GM21825 (cell line): ENCODE measurements at regions not wholly inside any gene's neighbourhood (a gene's known extent, or its start where the extent isn't known, plus 50 kb on each side); places are given as distances from the start of the nearest gene placed in this dataset.

Experiments used
- ATAC-seq: cut with Tn5 transposase; IDR thresholded peaks from one replicate; pipeline ENCODE4 v1.9.1; 2021; ENCODE audit warnings: mild to moderate bottlenecking, moderate library complexity; ENCODE audit not compliant: unreplicated experiment

DNA sequence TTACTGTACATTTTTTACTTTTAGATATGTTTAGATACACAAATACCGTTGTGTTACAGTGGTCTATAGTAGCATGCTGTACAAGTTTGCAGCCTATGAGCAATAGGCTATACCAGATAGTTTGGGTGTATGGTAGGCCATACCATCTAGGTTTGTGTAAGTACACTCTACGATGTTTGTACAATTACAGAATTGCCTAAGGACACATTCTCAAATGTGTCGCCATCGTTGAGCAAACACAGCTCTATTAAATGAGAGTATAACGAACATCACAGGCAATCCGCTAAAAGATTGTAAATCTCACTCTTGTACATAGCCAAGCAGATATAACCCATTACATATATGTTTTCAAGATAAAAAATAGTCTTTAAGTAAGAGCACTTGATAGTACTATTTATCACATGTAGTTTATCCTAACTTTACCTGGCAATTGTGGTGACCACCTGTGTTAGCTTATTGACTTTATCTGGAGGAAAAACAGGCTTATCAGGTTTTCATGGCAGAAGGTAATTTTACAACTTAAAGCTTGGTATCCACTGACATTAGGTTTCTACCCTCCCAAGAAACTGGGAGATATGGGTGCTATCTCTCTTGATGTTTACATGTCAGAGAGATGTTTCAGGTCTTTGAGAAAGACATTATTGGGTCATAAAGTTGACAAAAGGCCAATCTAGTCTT lies 898.7 kb downstream of the NSUN3 start:
- no peak for ATAC-seq

DNA sequence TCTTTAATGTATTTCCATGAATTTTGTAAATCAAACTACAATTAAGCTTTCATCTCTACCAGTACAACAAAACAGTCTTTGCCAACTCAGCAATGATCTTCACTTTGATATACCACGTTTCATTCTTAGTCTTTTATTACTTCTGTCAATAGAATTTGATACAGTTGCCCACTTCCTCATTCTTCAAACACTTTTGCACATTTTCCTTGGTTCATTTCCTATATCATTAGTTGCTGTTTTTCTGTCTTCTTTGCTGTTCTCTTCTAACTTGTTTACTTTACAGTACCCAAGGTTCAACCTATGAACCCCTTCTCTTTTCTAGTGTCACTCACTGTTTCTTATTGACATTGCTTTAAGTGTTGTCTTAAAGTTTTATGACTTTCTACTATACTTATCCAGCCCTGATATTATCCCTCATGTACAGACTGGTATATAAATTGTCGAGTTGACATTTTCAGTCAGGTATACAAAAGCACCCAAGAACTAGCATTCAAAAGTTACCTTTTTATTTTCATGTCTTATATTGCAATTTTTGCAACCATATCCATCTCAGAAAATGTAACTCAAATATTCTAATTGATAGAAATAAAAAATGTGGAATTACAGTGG lies 903.1 kb downstream of the NSUN3 start:
- no peak for ATAC-seq

DNA sequence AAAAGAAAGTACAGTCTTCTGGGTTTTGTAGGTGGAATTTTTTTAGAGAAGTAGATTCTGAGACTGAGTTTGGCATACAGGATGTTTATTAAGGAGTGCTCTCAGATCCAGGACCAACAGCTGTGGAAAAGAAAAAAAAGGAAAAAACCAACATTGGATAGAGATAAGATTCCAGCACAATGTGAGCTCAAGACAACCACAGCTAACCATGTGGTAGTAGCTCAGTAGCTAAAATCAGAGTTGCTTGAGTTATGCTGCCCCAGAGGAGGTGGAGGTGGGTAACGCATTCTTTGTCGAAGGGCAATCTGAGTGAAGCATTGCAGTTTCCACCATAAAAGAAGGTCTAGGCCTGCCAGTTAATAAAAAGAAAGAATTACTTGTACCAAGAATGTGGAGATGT lies 904.3 kb downstream of the NSUN3 start:
- no peak for ATAC-seq

DNA sequence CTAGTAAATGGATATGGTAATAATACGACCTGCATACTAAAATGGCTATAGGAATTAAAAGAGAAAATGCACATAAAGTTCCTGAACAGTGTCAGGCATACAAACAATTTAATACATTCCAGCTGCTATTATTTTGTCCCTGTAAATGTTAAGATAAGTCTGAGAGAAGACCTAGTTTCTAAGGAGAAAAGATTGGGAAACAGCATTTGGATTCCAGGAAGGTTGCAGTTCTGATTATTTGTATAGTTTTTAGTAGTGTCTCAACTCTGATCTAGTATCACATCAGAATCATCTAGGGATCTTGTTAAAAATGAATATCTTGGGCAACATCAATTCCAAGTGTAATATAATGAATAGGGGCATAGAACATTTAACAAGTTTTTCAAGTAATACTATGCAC lies 905.7 kb downstream of the NSUN3 start:
- no peak for ATAC-seq

- no peak for ATAC-seq
Observed at GRCh38 chr3:94972066-94972465, 909.2 kb downstream of the NSUN3 start.

DNA sequence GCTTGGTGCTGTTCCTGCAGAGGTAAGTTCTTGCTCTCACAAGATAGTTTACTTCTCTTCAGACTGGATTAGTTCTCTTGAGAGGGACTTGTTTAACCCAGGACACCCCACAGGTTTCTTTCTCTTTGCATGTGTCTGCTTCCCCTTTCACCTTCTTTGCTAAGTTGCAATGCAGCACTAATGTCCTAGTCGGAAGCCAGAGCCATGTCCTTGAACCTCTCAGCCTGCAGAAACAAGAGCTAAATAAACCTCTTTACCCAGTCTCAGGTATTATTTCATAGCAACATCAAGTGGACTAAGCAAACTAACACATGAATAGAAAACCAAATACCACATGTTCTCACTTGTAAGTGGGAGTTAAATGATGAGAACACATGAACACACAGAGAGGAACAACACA lies 915.2 kb downstream of the NSUN3 start:
- ATAC-seq: no peak

- no peak for ATAC-seq
Observed at GRCh38 chr3:94985778-94986177, 922.9 kb downstream of the NSUN3 start.

- ATAC-seq: no peak
Observed at GRCh38 chr3:94990952-94991705, 928.3 kb downstream of the NSUN3 start.

GRCh38 chr3:94996743-94997142 lies 933.9 kb downstream of the NSUN3 start:
- no peak for ATAC-seq

DNA sequence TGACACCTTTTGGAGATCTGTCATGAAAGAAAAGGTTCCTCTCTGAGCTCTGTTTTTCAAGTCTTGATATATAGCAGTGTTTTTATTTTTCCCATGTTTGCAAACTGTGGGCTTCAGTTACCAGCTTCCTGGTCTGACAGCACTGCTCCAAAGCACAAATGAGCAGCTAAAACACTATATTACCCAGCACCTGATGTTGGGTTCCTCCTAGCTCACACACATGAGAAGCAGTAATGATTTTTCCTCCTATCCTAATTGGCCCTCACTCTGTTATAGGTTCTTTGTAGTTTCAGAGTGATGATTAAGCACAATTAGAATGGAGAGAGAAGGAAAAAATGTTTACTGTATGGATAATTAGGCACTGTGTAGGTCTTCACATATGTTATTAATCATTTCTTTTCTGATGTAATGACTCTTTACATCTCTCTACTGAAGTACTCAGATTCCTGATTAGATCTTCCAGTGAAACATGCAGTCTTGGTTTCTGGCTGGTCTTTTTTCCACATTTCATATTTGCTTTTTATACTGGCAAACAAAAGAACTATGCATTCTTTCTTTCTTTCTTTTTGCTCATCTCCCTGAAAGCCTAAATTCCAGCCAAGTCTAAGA lies 939.7 kb downstream of the NSUN3 start:
- ATAC-seq: no peak

GRCh38 chr3:95028688-95029087 lies 965.8 kb downstream of the NSUN3 start:
- ATAC-seq: no peak

DNA sequence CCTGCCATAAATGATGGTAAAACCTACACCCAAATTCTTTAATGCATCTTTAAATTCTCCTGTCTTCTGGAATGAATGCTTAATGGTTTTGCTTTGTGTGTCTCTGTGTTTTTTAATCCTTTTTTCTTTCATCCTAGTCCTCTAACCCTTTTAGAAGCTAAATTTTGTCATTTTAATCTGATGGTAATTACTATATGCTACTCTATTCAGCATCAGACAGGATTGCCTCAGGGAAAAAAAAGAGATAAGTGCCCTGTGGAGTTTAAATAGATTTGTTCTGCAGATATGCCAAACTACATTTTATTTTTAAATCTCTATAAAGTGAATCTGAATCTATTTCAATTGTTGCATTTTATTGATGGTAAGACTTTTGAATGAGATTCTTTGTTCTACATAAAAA lies 966.8 kb downstream of the NSUN3 start:
- no peak for ATAC-seq

GRCh38 chr3:95036526-95037021 lies 973.7 kb downstream of the NSUN3 start:
- no peak for ATAC-seq

DNA sequence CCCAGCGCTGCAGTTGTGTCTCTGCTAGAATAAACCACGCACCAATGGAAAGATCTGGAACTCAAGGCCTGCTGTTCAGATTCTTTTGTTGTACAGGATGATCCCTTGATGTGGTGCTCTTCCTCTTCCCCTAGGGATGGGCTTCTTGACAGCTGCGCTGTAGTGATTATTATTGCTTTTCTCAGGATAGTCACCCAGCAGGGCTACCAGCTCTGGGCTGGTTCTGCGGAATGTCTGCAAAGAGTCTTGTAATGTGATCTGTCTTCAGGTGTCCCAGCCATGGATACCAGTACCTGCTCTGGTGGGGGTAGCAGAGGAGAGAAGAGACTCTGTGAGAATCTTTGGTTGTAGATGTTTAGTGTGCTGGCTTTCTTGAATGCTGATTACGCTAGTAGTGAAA lies 974.2 kb downstream of the NSUN3 start:
- ATAC-seq: no peak

- no peak for ATAC-seq
Observed at GRCh38 chr3:95037927-95038326, 975.1 kb downstream of the NSUN3 start.

DNA sequence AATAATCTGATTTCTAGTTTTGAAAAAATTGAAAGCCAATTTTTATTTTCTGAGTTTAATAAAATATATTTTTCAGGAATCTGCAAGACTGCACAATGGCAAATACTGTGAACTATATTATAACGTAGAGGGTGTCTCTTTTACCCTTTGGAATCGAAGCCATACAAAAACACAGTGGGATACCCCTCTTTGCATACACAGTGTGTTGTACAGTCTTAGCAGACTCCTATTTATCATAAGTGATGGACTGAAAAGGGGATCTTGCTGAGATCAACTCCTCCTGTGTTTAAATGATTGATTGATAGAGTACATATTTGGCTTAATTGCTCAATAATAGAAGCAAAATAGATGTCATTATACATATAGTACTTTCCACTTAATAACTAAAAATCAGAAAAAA lies 981.2 kb downstream of the NSUN3 start:
- ATAC-seq: no peak

DNA sequence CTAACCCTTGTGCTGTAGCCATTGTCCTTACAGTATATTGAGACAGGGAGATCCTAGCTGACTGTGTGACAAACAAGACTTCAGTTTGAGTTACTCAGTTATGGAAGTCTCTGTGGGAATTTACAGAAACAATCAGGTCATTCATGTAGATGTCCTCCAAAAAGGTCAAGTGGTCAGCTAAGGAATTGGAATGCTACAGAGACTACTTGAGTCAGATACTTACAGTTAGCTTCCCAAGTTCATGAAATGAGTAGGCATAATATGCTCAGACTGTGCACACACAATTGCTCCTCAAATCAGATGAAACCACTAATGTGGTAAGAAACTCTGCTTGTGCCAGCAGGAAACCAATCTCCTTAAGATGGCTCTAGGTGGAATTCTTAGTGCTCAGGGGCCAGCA lies 985.7 kb downstream of the NSUN3 start:
- no peak for ATAC-seq

- no peak for ATAC-seq
Observed at GRCh38 chr3:95049841-95050240, 987.0 kb downstream of the NSUN3 start.

GRCh38 chr3:95055288-95055687 lies 992.4 kb downstream of the NSUN3 start:
- no peak for ATAC-seq

GRCh38 chr3:95082191-95082590 lies 1019.3 kb downstream of the NSUN3 start:
- no peak for ATAC-seq

DNA sequence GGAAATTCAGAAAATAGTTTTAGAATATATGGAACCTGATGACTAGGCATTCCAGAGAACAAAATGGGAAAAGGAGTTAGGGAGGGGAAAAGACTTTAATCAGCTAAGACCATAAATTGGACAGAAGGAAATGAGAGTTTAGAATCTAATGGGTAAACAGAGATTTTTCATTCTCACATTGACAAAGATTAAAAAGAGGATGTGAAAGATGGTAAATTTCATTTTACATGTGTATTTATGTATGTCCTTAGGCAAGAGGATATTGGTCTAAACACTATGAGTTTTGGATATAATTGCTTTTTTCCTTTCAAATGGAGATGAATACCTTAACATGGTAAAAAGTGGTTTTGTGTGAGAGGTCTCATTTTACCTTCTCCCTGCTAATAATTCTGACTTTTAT lies 1021.9 kb downstream of the NSUN3 start:
- no peak for ATAC-seq

- no peak for ATAC-seq
Observed at GRCh38 chr3:95088464-95088863, 1025.6 kb downstream of the NSUN3 start.
